Activated naive CD8-positive, alpha-beta T cell treated with anti-CD3 and anti-CD28 coated beads, Interleukin-2, amount 10 ng/mL, durations not matched to agents 7 days and 5 days (primary cell): ENCODE measurements at regions not wholly inside any gene's neighbourhood (a gene's known extent, or its start where the extent isn't known, plus 50 kb on each side); places are given as distances from the start of the nearest gene placed in this dataset.

Experiments used
- ATAC-seq: fragments of 150-1000 bp; cut with Tn5 transposase; one replicate; pipeline ENCODE4 v1.10.0; 2021; ENCODE audit warnings: low read depth, moderate library complexity
- POLR2A ChIA-PET: fragments of 350-600 bp; sonication (Branson Sonifier 250); formaldehyde crosslinking; loops from one replicate; lab custom pipeline; 2021; ENCODE audit warnings: antibody characterized with exemption; lab: Charles Lee
- DNase-seq: peaks from one replicate; pipeline ENCODE4 v3.0.0; 2021
- H3K27ac Mint-ChIP-seq: one replicate; pipeline ENCODE4 v1.8.0; 2022; ENCODE audit warnings: mild to moderate bottlenecking, mixed read lengths
- H3K27me3 Mint-ChIP-seq: one replicate; pipeline ENCODE4 v1.8.0; 2022; ENCODE audit warnings: mild to moderate bottlenecking, moderate library complexity, mixed read lengths
- H3K36me3 Mint-ChIP-seq: one replicate; pipeline ENCODE4 v1.8.0; 2021; ENCODE audit warnings: mild to moderate bottlenecking, mixed read lengths
- H3K4me1 Mint-ChIP-seq: one replicate; pipeline ENCODE4 v1.8.0; 2021; ENCODE audit warnings: mixed read lengths
- H3K4me3 Mint-ChIP-seq: one replicate; pipeline ENCODE4 v1.8.0; 2022; ENCODE audit warnings: mild to moderate bottlenecking, moderate library complexity, mixed read lengths
- H3K9me3 Mint-ChIP-seq: one replicate; pipeline ENCODE4 v1.8.0; 2021; ENCODE audit warnings: mixed read lengths

DNA sequence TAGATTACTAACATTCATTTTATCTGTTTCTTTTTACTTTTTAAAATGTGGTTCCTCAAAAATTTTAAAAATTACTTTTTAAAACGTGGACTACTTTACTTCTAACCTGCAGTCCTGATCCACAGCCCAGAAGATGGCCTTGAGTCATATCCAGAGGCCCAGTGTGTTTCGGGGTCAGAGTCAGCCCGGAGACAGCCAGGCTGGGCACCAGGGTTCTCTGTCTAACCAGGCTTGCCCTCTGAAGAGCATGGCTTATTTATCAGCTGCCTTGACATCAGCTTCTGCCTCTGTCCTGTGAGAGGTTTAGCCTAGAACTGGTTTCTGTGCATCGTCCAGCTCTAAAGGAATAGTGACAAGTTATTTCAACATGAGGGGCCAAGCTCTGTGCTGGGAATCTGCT lies 332.0 kb downstream of the FGF9 start:
- ATAC-seq, result no peak
- Mint-ChIP-seq H3K27me3 (no peaks in the 10 kb centered on the region), H3K27ac (no peak overlapping the region), H3K4me3 (no peak overlapping the region), H3K4me1 (no peaks in the 10 kb centered on the region), H3K9me3 (no peaks in the 10 kb centered on the region), H3K36me3 (no peaks in the 10 kb centered on the region)
- POLR2A ChIA-PET, result no interaction called here
- DNase-seq, result no peak

DNA sequence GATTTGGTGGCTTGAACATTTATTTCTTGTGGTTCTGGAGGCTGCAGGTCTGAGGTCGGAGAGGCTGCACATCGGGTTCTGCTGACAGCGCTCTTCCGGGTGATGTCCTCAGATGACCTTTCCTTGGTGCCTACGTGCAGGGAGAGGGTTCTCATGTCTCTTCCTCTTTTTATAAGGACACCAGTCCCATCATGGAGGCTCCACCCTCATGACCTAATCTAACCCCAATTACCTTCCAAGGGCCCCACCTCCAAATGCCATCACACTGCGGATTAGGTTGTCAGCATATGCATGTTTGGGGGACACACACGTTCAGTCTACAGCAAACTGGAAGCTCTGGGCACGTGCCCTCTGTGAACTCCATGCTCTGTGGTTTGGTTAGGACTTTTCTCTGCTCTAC lies 338.6 kb downstream of the FGF9 start:
- H3K4me1 Mint-ChIP-seq, result no peaks in the 10 kb centered on the region
- H3K9me3 Mint-ChIP-seq, result peaks cover 6% of the 10 kb centered on the region
- POLR2A ChIA-PET, result no interaction called here
- peaks cover 4% of the 10 kb centered on the region for H3K36me3 Mint-ChIP-seq
- DNase-seq (no peak), ATAC-seq (no peak)
- H3K27me3 Mint-ChIP-seq, result peaks cover 1% of the 10 kb centered on the region
- H3K27ac Mint-ChIP-seq, result no peak overlapping the region
- H3K4me3 Mint-ChIP-seq, result no peak overlapping the region

DNA sequence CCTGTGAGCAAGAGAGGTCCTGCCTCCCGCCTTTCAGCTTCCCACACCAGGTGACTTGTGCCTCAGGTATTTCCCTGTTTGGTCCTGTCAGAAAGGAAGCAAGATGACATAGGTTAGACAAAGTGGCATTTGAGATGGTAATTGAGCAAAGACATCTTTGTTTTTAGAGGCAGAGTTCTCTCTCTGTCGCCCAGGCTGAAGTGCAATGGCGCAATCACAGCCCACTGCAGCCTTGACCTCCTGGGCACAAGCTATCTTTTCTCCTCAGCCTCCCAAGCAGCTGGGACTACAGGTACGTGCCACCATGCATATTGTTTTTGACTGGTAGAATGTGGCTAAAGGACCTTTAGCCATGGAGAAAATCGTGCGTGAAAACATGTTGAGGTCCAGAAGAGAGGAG lies 339.1 kb downstream of the FGF9 start:
- H3K9me3 Mint-ChIP-seq, result peaks cover 6% of the 10 kb centered on the region
- peaks cover 1% of the 10 kb centered on the region for H3K27me3 Mint-ChIP-seq
- H3K27ac Mint-ChIP-seq, result no peak overlapping the region
- no peaks in the 10 kb centered on the region for H3K4me1 Mint-ChIP-seq
- peaks cover 4% of the 10 kb centered on the region for H3K36me3 Mint-ChIP-seq
- ATAC-seq (no peak), DNase-seq (no peak)
- H3K4me3 Mint-ChIP-seq, result no peak overlapping the region
- POLR2A ChIA-PET, result no interaction called here

DNA sequence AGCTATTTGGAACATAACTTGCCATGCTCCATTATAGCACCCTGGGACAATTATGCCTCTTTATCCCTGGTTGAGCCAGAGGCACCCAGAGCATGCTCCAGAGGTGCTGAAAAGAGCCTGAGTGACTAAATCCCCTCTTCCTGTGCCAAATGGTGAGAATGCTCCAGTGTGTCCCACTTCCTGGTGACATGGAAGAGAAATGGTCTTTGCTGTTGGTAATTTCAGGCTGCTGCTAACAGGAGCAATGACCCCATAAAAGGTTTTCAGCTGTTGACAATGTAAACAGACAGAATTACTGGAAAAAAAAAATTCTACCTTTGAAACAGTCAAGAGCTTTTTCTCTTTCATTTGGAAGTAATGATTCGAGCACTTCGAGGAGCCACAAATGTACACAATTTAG lies 341.8 kb downstream of the FGF9 start:
- Mint-ChIP-seq H3K4me1 (peaks cover 4% of the 10 kb centered on the region), H3K36me3 (peaks cover 4% of the 10 kb centered on the region), H3K4me3 (no peak overlapping the region), H3K27me3 (peaks cover 1% of the 10 kb centered on the region), H3K9me3 (peaks cover 6% of the 10 kb centered on the region), H3K27ac (no peak overlapping the region)
- POLR2A ChIA-PET, result no interaction called here
- DNase-seq, result no peak
- no peak for ATAC-seq

DNA sequence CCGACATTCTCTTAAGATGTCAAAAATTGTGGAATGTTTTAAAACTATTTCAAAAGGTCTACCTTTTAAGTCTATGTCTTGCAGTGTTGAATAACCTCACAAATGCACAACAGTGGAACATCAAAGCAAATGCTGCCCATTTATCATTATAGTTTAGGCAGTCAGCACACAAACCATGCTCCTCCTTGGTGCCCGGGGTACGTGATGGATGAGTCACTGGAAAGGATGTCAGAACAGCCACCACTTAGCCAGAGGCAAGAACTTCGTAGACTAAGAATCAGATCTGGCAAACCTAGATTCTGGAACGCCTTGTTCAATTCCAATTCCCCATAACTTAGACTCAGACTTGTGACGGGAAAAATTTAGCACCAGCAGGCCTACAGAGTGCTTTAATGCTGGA lies 343.6 kb downstream of the FGF9 start:
- DNase-seq (no peak), ATAC-seq (no peak)
- Mint-ChIP-seq H3K9me3 (no peaks in the 10 kb centered on the region), H3K4me1 (peaks cover 7% of the 10 kb centered on the region), H3K36me3 (no peaks in the 10 kb centered on the region), H3K27me3 (peaks cover 1% of the 10 kb centered on the region), H3K27ac (no peak overlapping the region), H3K4me3 (no peak overlapping the region)
- POLR2A ChIA-PET, result no interaction called here

DNA sequence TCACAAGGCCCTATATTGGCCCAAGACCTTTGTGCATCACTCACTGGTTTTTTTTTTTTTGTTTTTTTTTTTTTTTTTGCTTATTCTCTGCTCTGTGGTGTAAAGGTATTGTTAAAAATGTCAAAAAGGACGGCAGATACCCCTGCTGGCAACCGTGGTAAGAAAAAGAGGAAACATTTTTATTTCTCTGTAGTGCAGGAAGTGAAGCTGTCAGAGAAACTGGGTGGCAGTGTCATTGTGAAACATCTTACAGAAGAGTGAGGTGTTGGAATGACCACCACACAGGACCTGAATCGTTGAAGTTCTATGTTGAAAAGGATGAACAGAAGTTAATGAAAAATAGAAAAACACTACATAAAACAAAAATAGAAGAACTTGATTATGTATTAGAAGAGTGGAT lies 346.4 kb downstream of the FGF9 start:
- POLR2A ChIA-PET, result no interaction called here
- H3K4me1 Mint-ChIP-seq, result peaks cover 7% of the 10 kb centered on the region
- no peak for DNase-seq
- ATAC-seq, result peak; percentile 36
- no peaks in the 10 kb centered on the region for H3K27me3 Mint-ChIP-seq
- H3K36me3 Mint-ChIP-seq, result no peaks in the 10 kb centered on the region
- no peak overlapping the region for H3K4me3 Mint-ChIP-seq
- H3K9me3 Mint-ChIP-seq, result no peaks in the 10 kb centered on the region
- H3K27ac Mint-ChIP-seq, result no peak overlapping the region

DNA sequence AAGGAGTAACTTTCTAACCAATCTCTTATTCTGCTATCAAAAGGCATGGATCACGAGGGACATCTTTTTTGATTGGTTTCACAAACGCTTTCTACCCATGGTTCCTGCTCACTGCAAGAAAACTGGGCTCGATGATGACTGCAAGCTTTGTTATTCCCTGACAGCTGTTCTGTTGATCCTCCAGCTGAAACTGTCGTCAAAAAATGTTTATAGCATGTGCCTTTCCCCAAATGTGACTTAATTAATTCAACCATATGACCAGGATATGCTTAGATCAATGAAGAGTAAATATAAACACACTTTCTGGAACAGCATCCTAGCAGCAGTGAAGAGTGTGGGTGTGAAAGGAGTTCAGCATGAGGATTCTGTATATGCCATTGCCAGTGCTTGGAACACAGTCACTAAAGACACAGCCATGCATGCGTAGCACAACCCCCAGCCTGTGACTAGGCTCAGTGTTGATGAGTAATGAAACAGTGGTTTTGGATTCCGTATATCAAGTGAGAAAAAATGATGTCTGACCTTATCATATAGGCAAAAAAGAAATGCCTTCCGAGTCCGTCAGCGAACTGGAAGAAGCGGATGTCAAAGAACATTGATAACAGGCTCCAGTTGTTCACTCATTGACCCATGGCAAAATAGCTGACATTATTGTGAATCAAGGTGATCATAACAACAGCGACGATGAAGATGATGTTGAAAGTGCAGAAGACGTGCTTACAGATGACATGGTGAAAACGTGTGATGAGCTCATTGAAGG lies 347.4 kb downstream of the FGF9 start:
- Mint-ChIP-seq H3K9me3 (no peaks in the 10 kb centered on the region), H3K4me3 (no peak overlapping the region), H3K36me3 (no peaks in the 10 kb centered on the region), H3K27ac (no peak overlapping the region), H3K27me3 (no peaks in the 10 kb centered on the region), H3K4me1 (peaks cover 7% of the 10 kb centered on the region)
- ATAC-seq, result peak; percentile 47
- no peak for DNase-seq
- POLR2A ChIA-PET, result no interaction called here

DNA sequence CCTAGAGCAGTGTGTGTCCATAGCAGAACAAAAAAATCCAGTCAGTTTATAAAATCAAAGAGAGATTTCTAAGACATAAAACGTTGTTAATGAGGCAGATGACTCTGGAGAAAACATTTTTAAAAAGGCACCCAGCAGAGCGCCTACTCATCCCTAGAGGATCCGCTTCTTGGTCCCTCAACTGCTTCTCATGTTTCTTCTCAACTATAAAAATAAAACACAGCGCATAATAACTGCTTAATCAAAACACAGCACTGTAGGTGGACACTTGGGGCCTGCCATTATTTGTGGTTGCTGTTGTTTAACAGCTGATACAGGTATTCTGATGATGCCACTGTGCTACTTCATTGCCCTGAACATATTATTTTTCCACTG lies 347.9 kb downstream of the FGF9 start:
- Mint-ChIP-seq H3K27me3 (no peaks in the 10 kb centered on the region), H3K4me1 (peaks cover 7% of the 10 kb centered on the region), H3K27ac (no peak overlapping the region), H3K4me3 (no peak overlapping the region), H3K9me3 (no peaks in the 10 kb centered on the region), H3K36me3 (no peaks in the 10 kb centered on the region)
- DNase-seq, result no peak
- peak; percentile 50 for ATAC-seq
- POLR2A ChIA-PET, result no interaction called here

DNA sequence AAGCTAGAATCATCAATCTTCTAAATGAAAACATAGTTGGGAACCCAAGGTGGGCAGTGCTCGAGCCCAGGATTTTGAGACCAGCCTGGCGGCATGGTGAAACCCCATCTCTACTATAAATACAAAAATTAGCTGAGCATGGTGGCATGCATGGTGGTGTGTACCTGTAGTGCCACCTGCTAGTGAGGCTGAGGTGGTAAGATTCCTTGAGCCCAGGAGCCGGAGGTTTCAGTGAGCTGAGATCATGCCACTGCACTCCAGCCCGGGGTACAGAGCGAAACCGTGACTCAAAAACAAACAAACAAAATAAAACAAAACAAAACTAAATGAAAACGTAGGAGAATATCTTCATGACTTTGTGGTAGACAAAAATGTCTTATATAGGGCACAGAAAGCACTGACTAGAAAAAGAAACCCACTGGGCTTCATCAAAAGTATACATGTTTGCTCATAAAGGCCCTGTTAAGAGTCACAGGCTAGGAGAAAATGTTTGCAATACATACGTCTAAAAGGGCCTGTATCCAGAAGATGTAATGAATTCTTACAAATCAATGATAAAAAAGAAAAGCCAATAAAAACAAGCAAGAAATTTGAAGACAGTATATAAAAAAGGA lies 353.6 kb downstream of the FGF9 start:
- Mint-ChIP-seq H3K36me3 (no peaks in the 10 kb centered on the region), H3K27me3 (peaks cover 6% of the 10 kb centered on the region), H3K9me3 (no peaks in the 10 kb centered on the region), H3K27ac (no peak overlapping the region), H3K4me3 (no peak overlapping the region), H3K4me1 (no peaks in the 10 kb centered on the region)
- ATAC-seq, result no peak
- no peak for DNase-seq
- POLR2A ChIA-PET, result no interaction called here

DNA sequence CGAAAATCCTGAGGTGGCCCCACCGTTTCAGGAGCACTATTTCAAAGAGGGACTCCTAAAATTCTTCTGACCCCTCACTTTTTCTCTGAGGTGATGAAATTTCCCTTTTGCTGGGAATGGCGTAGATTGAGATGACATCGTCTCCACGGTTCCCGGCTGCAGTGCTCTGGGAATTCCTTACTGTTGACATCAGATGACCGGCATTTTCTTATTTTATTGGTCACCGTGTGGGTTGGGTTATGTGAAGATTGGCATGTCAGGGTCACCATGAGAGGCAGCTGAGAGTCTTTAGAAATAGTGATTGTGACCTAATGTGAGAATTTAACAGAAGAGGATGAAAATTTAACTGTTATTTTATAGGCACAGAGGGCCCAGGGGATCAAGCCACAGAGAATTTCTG lies 356.7 kb downstream of the FGF9 start:
- Mint-ChIP-seq H3K27ac (no peak overlapping the region), H3K4me1 (no peaks in the 10 kb centered on the region), H3K9me3 (no peaks in the 10 kb centered on the region), H3K36me3 (no peaks in the 10 kb centered on the region), H3K27me3 (peaks cover 6% of the 10 kb centered on the region), H3K4me3 (no peak overlapping the region)
- ATAC-seq, result no peak
- DNase-seq, result no peak
- POLR2A ChIA-PET, result no interaction called here

DNA sequence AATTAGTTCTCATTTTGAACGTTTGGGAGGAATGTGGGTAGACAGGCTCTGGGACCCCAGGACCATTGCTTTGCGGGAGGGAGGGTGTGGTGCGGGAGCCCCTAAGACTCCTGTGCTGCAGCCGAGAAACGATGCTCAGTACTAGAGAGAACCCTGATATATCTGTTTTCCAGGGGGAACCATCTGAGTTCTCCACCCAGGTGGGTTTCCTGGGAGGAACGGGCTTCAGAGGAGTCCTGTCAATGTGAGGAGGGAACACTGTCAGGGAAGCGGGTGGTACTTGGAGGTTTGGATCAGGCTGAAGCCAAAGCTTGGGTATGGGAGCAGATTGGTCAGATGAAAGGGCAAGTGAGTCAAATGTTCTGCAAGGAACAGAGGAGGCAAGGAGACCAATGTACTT lies 358.0 kb downstream of the FGF9 start:
- Mint-ChIP-seq H3K27me3 (peaks cover 6% of the 10 kb centered on the region), H3K27ac (no peak overlapping the region), H3K4me3 (no peak overlapping the region), H3K4me1 (no peaks in the 10 kb centered on the region), H3K9me3 (no peaks in the 10 kb centered on the region), H3K36me3 (no peaks in the 10 kb centered on the region)
- ATAC-seq (no peak), DNase-seq (no peak)
- POLR2A ChIA-PET, result no interaction called here

DNA sequence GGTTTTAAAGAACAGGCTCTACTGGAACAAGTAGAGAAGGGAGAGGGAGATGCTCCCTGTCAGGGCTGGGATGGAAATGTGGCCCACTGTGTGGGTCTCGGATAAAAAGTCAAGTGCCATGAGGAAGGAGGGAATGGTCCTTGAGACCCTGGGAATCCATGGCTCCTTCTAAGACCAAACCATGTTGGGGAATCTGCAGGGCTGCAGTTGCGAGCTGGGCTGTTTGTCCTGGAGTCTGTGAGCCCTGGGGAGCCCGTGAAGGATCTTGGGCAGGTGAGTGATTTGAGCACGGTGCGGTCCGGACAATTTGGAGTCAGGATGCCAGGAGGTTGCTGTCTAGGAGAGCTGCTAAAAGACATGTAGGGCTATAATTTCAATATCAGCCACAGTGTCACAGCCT lies 359.4 kb downstream of the FGF9 start:
- Mint-ChIP-seq H3K4me3 (no peak overlapping the region), H3K27ac (no peak overlapping the region), H3K9me3 (no peaks in the 10 kb centered on the region), H3K4me1 (no peaks in the 10 kb centered on the region), H3K36me3 (no peaks in the 10 kb centered on the region), H3K27me3 (peaks cover 6% of the 10 kb centered on the region)
- POLR2A ChIA-PET, result no interaction called here
- no peak for ATAC-seq
- no peak for DNase-seq

DNA sequence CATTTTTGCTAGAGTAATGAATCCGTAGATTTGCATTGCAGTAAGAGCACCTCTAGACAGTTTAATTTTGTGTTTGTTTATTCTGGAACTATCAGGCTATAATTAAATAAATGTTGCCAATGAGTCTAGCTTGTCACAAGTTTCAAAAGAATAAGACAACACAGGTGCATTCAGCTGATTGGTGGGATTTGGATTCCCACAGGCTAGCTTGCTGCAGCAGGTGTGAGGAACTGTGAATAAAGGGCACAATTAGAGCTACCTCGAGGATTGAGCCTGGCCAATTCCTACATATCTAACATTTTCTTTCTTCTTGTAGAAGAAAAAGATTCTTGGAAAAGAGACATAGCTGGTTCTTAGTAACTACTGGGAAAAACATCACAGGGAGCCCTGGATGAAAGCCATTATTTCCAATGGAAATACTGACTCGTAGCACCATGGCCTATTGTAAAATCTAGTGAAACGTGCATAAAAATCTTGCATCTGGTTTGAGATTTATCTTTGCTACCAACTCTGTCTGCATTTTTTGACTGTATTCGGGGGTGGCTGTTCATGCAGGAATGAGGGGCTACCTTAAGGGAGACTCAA lies 360.9 kb downstream of the FGF9 start:
- DNase-seq (no peak), ATAC-seq (no peak)
- no peaks in the 10 kb centered on the region for H3K36me3 Mint-ChIP-seq
- H3K4me3 Mint-ChIP-seq, result no peak overlapping the region
- H3K4me1 Mint-ChIP-seq, result no peaks in the 10 kb centered on the region
- H3K9me3 Mint-ChIP-seq, result no peaks in the 10 kb centered on the region
- H3K27ac Mint-ChIP-seq, result no peak overlapping the region
- POLR2A ChIA-PET, result no interaction called here
- peaks cover 6% of the 10 kb centered on the region for H3K27me3 Mint-ChIP-seq

DNA sequence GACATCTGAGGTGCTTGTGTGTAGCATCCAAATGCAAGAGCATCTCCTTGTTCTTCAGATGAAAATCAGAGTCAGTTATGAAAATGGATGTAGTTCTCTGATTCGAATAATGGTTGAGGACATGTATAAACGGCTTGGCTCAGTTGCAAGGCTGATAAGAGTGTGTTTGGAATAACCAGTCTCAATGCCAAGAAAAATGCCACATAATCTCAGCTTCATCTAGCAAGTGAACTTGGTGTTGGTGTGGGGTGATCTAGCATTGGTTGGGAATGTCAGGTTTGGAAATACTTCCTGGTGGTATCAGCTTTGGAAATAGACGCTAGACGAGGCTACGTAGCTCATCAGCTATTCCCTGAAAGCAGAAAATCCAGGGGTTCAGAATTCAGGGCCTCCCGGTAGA lies 362.0 kb downstream of the FGF9 start:
- no peaks in the 10 kb centered on the region for H3K4me1 Mint-ChIP-seq
- no peak overlapping the region for H3K27ac Mint-ChIP-seq
- DNase-seq (no peak), ATAC-seq (no peak)
- H3K9me3 Mint-ChIP-seq, result no peaks in the 10 kb centered on the region
- H3K4me3 Mint-ChIP-seq, result no peak overlapping the region
- H3K36me3 Mint-ChIP-seq, result no peaks in the 10 kb centered on the region
- POLR2A ChIA-PET, result no interaction called here
- H3K27me3 Mint-ChIP-seq, result peaks cover 6% of the 10 kb centered on the region
